Subcutaneous abdominal adipose tissue (tissue), 5 donors: ENCODE measurements at regions not wholly inside any gene's neighbourhood (a gene's known extent, or its start where the extent isn't known, plus 50 kb on each side); places are given as distances from the start of the nearest gene placed in this dataset.

Experiments used
- H3K27ac ChIP-seq: one replicate; pipeline ENCODE4 v1.7.0; 2013; ENCODE audit warnings: low read depth, mild to moderate bottlenecking, inconsistent platforms, low read length, moderate library complexity
- H3K27me3 ChIP-seq, 5 donors: one replicate each; pipeline ENCODE4 v1.7.0; 2013; ENCODE audit warnings: low read length in 5 of 5, inconsistent platforms in 1 of 5; ENCODE audit not compliant: control insufficient read depth in 5 of 5, insufficient read depth in 4 of 5
- H3K36me3 ChIP-seq, 5 donors: one replicate each; pipeline ENCODE4 v1.7.0; 2013; ENCODE audit warnings: low read length in 5 of 5; ENCODE audit not compliant: control insufficient read depth in 5 of 5, insufficient read depth in 5 of 5
- H3K4me1 ChIP-seq, 5 donors: one replicate each; pipeline ENCODE4 v1.7.0; 2013; ENCODE audit warnings: low read length in 5 of 5, mild to moderate bottlenecking in 3 of 5, moderate library complexity in 1 of 5; ENCODE audit not compliant: control insufficient read depth in 5 of 5, insufficient read depth in 5 of 5
- H3K4me3 ChIP-seq, 5 donors: one replicate each; pipeline ENCODE4 v1.7.0; 2013; ENCODE audit warnings: low read length in 5 of 5, low read depth in 1 of 5
- H3K9ac ChIP-seq, 5 donors: one replicate each; pipeline ENCODE4 v1.7.0; 2013; ENCODE audit warnings: low read length in 5 of 5, mild to moderate bottlenecking in 4 of 5, moderate library complexity in 3 of 5
- H3K9me3 ChIP-seq, 5 donors: one replicate each; pipeline ENCODE4 v1.7.0; 2013; ENCODE audit warnings: low read length in 5 of 5; ENCODE audit not compliant: control insufficient read depth in 5 of 5
- donor health status: healthy.
- donor health status: healthy.
- donor health status: healthy.
- donor health status: healthy.
- donor health status: healthy.

- Histone ChIP-seq H3K36me3 (no peaks in the 10 kb centered on the region), H3K9me3 (no peaks in the 10 kb centered on the region), H3K27ac (no peak overlapping the region), H3K27me3 (no peaks in the 10 kb centered on the region), H3K9ac (no peak overlapping the region), H3K4me1 (no peaks in the 10 kb centered on the region), H3K4me3 (no peak overlapping the region)
Measured at GRCh38 chr1:168799927-168800605, 71.1 kb upstream of the DPT start.

DNA sequence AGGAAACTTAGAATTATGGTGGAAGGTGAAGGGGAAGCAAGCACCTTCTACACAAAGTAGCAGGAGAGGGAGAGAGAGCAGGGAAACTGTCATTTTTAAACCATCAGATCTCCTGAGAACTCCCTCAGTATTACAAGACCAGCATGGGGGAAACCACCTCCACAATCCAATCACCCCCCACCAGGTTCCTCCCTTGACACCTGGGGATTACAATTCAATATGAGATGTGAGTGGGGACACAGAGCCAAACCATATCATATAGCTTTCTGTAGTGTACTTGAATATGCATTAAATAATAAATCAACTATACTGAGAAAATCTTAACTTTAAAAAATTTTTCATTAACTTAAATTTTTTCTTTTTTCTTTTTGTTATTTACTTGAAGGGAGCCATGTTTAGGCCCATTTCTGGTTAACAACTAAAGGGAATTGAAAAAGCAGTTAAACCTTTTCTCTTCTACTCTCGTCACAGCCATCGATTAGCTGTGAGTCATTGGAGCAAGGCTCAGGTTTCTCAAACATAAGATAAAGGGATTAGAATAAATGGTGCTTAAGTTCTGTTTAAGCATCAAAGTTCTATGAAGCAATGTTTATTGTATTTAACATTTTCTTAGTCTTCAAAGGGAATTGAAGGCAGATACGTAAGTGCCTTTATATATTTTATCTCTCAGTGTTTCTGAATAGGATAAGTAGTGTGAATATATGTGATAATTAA is 72.2 kb upstream of the DPT start:
- Histone ChIP-seq H3K4me3 (no peak overlapping the region), H3K4me1 (no peaks in the 10 kb centered on the region), H3K9ac (no peak overlapping the region), H3K27me3 (no peaks in the 10 kb centered on the region), H3K9me3 (no peaks in the 10 kb centered on the region), H3K36me3 (no peaks in the 10 kb centered on the region), H3K27ac (no peak overlapping the region)

DNA sequence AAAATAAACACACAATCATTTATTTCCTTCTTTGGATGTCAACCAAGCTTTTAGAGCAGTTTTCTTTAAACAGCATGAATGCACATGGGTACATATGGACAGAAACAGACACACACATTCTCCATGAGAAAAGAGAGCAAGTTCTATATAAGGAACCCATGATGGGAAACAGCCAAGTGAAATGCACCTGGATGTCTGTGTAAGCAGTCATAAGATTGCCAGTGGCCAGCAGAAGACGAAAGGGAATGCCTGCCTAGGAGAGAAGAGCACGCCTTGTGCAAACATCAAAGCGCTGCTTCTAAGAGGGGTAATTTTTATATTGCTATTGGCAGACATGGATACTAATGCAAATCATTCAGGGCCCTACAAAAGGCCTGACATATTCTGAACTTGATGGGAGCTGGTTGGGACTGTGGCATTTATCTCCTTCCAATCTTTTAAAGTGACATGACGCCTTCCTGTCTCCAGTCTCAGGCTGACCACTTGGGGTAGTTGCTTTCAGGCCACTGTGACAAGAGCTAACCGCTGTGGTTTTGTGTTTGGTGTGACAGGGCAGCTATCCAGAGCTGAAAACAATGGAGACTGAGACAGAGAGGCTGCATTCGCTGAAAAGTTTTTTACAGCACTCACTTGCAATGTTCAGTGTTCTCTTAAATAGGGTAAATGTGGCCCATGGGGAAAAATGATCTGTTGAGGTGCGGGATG is 75.0 kb upstream of the DPT start:
- Histone ChIP-seq H3K4me3 (no peak overlapping the region), H3K27me3 (no peaks in the 10 kb centered on the region), H3K27ac (no peak overlapping the region)

DNA sequence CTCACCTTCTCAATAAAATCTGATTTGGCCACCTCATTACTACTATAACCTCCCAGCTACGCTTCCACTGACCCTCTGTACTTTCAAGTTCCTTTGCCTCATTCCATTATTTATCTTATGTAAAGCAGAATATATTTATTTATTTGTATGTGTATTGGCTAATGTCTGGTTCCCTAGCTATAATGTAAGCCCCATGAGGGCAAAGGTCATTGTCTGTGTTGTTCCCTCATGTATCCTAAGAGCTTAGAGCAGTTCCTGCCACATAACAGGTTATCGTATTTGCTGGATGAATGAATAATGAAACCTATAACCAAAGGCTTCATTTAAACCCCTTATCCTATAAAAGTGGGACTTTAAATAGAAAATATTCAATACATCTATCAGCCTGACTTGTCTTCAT is 77.9 kb upstream of the DPT start:
- Histone ChIP-seq H3K27me3 (no peaks in the 10 kb centered on the region), H3K27ac (no peak overlapping the region), H3K4me1 (no peaks in the 10 kb centered on the region), H3K36me3 (no peaks in the 10 kb centered on the region), H3K9me3 (no peaks in the 10 kb centered on the region), H3K4me3 (no peak overlapping the region), H3K9ac (no peak overlapping the region)

More for the DNA sequence above, 75.0 kb upstream of the DPT start:
- H3K9ac ChIP-seq = no peak overlapping the region
- no peaks in the 10 kb centered on the region for H3K9me3 ChIP-seq
- no peaks in the 10 kb centered on the region for H3K4me1 ChIP-seq
- no peaks in the 10 kb centered on the region for H3K36me3 ChIP-seq

GRCh38 chr1:168811176-168811575 is 82.2 kb upstream of the DPT start:
- no peak overlapping the region for H3K4me3 ChIP-seq

DNA sequence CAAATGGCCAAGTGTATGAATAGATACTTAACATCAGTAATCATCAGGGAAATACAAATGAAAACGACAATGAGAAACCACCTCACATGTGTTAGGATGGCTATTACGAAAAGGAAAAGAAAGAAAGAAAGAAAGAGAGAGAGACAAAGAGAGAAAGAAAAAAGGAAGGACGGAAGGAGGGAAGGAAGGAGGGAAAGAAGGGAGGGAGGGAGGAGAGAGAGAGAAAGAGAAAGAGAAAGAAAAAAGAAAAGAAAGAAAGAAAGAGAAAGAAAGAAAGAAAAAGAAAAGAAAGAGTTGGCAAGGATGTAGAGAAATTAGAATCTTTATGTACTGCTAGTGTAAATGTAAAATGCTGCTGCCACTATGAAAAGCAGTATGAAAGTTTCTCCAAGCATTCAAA is 90.7 kb upstream of the DPT start:
- no peak overlapping the region for H3K27ac ChIP-seq
- H3K4me3 ChIP-seq = no peak overlapping the region
- no peaks in the 10 kb centered on the region for H3K27me3 ChIP-seq
- no peaks in the 10 kb centered on the region for H3K9me3 ChIP-seq
- no peak overlapping the region for H3K9ac ChIP-seq
- no peaks in the 10 kb centered on the region for H3K4me1 ChIP-seq
- H3K36me3 ChIP-seq = no peaks in the 10 kb centered on the region

More at GRCh38 chr1:168811176-168811575, 82.2 kb upstream of the DPT start:
- Histone ChIP-seq H3K9ac (no peak overlapping the region), H3K27me3 (no peaks in the 10 kb centered on the region), H3K9me3 (no peaks in the 10 kb centered on the region), H3K27ac (no peak overlapping the region), H3K4me1 (no peaks in the 10 kb centered on the region), H3K36me3 (no peaks in the 10 kb centered on the region)

GRCh38 chr1:168821434-168821833 is 92.4 kb upstream of the DPT start:
- Histone ChIP-seq H3K4me3 (no peak overlapping the region), H3K27me3 (no peaks in the 10 kb centered on the region), H3K27ac (no peak overlapping the region), H3K36me3 (no peaks in the 10 kb centered on the region), H3K9me3 (no peaks in the 10 kb centered on the region), H3K4me1 (no peaks in the 10 kb centered on the region), H3K9ac (no peak overlapping the region)

GRCh38 chr1:168822911-168823310 is 93.9 kb upstream of the DPT start:
- H3K9me3 ChIP-seq = no peaks in the 10 kb centered on the region
- H3K4me3 ChIP-seq = no peak overlapping the region
- no peaks in the 10 kb centered on the region for H3K27me3 ChIP-seq
- H3K36me3 ChIP-seq = no peaks in the 10 kb centered on the region
- no peak overlapping the region for H3K27ac ChIP-seq
- peaks cover 0 to 7% (median 0%) of the 10 kb centered on the region in 5 donors for H3K4me1 ChIP-seq
- no peak overlapping the region for H3K9ac ChIP-seq

GRCh38 chr1:168823988-168824387 is 95.0 kb upstream of the DPT start:
- no peaks in the 10 kb centered on the region for H3K27me3 ChIP-seq
- no peaks in the 10 kb centered on the region for H3K36me3 ChIP-seq
- no peak overlapping the region for H3K27ac ChIP-seq
- no peaks in the 10 kb centered on the region for H3K9me3 ChIP-seq
- peaks cover 0 to 7% (median 0%) of the 10 kb centered on the region in 5 donors for H3K4me1 ChIP-seq
- no peak overlapping the region for H3K4me3 ChIP-seq
- H3K9ac ChIP-seq = no peak overlapping the region

DNA sequence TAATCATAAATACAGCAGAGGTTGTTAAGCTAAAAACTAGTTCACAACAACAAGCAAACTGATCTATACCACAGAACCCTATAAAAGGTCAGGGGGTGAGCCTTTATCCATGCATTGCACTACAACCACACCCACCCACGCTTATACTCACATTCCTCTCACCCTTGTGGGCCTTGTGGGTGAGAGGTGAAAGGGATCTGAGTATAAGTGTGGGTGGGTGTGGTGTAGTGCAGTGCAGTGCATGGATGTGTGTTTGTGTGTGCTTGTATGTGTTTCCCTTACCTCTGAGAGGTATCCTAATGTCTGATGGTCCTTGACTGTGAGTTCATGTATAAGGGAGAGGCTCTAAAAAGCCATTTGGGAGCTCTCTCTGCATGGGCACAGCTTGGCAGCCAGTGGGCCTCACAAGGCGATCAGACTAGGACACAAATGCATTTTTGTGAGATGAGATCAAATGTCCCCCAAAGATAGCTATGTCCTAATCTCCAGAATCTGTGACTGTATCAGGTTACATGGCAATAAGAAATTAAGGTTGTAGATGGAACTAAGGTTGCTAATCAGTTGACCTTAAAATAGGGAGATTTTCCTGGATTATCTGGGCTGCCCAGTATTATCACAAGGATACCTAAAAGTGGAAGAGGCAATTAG is 95.5 kb upstream of the DPT start:
- Histone ChIP-seq H3K36me3 (no peaks in the 10 kb centered on the region), H3K9me3 (no peaks in the 10 kb centered on the region), H3K27ac (no peak overlapping the region), H3K9ac (no peak overlapping the region), H3K4me1 (peaks cover 0 to 7% (median 0%) of the 10 kb centered on the region in 5 donors), H3K27me3 (no peaks in the 10 kb centered on the region), H3K4me3 (no peak overlapping the region)
